GM23248 (cell line): ENCODE measurements at regions not wholly inside any gene's neighbourhood (a gene's known extent, or its start where the extent isn't known, plus 50 kb on each side); places are given as distances from the start of the nearest gene placed in this dataset.
A peak's percentile ranks its signal among the peaks of the same experiment; 100 is the strongest.

Experiments used
- DNase-seq: peaks from one replicate; pipeline ENCODE4 v3.0.0-alpha.2; 2015
- H2AFZ ChIP-seq: fragments of 200-600 bp; sonication (generic); 2 replicates; pipeline ENCODE4 v1.6.1; 2016; ENCODE audit warnings: antibody characterized with exemption
- H3F3A ChIP-seq: fragments of 200-600 bp; sonication (generic); 2 replicates; pipeline ENCODE4 v1.6.1; 2016; ENCODE audit warnings: mild to moderate bottlenecking, antibody characterized with exemption, mixed run types; ENCODE audit not compliant: insufficient read depth
- H3K27ac ChIP-seq: fragments of 200-600 bp; sonication (generic); 2 replicates; pipeline ENCODE4 v1.5.1; 2016; ENCODE audit warnings: mild to moderate bottlenecking
- H3K27me3 ChIP-seq: fragments of 200-600 bp; sonication (generic); replicated peaks from 2 replicates; pipeline ENCODE4 v1.6.1; 2016; ENCODE audit warnings: mild to moderate bottlenecking; ENCODE audit not compliant: insufficient read depth
- H3K36me3 ChIP-seq: fragments of 200-600 bp; sonication (generic); 2 replicates; pipeline ENCODE4 v1.6.1; 2016; ENCODE audit warnings: low read depth, mild to moderate bottlenecking
- H3K4me1 ChIP-seq: fragments of 200-600 bp; sonication (generic); 2 replicates; pipeline ENCODE4 v1.6.1; 2016; ENCODE audit warnings: mild to moderate bottlenecking; ENCODE audit not compliant: insufficient read depth
- H3K4me2 ChIP-seq: fragments of 200-600 bp; sonication (generic); one replicate; pipeline ENCODE4 v1.6.1; 2016; ENCODE audit warnings: mild to moderate bottlenecking; ENCODE audit not compliant: unreplicated experiment
- H3K4me3 ChIP-seq: fragments of 200-600 bp; sonication (generic); 2 replicates; pipeline ENCODE4 v1.5.1; 2016; ENCODE audit warnings: mild to moderate bottlenecking
- H3K79me2 ChIP-seq: fragments of 200-600 bp; sonication (generic); 2 replicates; pipeline ENCODE4 v1.6.1; 2016; ENCODE audit warnings: mild to moderate bottlenecking; ENCODE audit not compliant: insufficient read depth
- H3K9ac ChIP-seq: fragments of 200-600 bp; sonication (generic); 2 replicates; pipeline ENCODE4 v1.6.1; 2016; ENCODE audit warnings: mild to moderate bottlenecking
- H3K9me2 ChIP-seq: fragments of 200-600 bp; sonication (generic); 2 replicates; pipeline ENCODE4 v1.6.1; 2016; ENCODE audit warnings: mixed run types, mild to moderate bottlenecking, moderate library complexity; ENCODE audit not compliant: insufficient read depth
- H3K9me3 ChIP-seq: fragments of 200-600 bp; sonication (generic); one replicate; pipeline ENCODE4 v1.6.1; 2017; ENCODE audit warnings: low read depth
- H4K20me1 ChIP-seq: fragments of 200-600 bp; sonication (generic); 2 replicates; pipeline ENCODE4 v1.6.0; 2016; ENCODE audit not compliant: insufficient read depth
- EZH2 ChIP-seq: fragments of 200-600 bp; sonication (generic); IDR thresholded peaks from 2 replicates; pipeline ENCODE4 v1.6.1; 2018; ENCODE audit warnings: antibody characterized with exemption, mild to moderate bottlenecking; ENCODE audit not compliant: insufficient read depth, poor library complexity, severe bottlenecking
- EZH2phosphoT487 ChIP-seq: fragments of 200-600 bp; sonication (generic); IDR thresholded peaks from 2 replicates; pipeline ENCODE4 v1.6.1; 2018; ENCODE audit warnings: antibody characterized with exemption, moderate library complexity, mild to moderate bottlenecking, low read depth; ENCODE audit not compliant: insufficient read depth
- WGBS, 2 experiments: methylation state at CpG; one replicate each; pipeline ENCODE4 v1.1.6; 2015 to 2017; ENCODE audit warnings: low lambda C conversion rate in 2 of 2, low coverage in 1 of 2; ENCODE audit errors: missing lambda C conversion rate in 2 of 2; 5-methylcytosine and 5-hydroxymethylcytosine counted together
- in situ Hi-C: fragments of 300-500 bp; cut with MboI; formaldehyde crosslinking; loops from 2 replicates; pipeline ENCODE4 v1.15.0; 2020

GRCh38 chr4:10740251-10740650, 55.7 kb upstream of the CLNK start:
- Histone ChIP-seq H4K20me1 (no peaks in the 10 kb centered on the region), H3K27me3 (no peaks in the 10 kb centered on the region), H3K4me2 (no peak overlapping the region), H3K9me3 (no peaks in the 10 kb centered on the region), H3K79me2 (no peaks in the 10 kb centered on the region), H3K9me2 (no peaks in the 10 kb centered on the region), H3K4me3 (no peak overlapping the region), H3K36me3 (no peaks in the 10 kb centered on the region), H3K4me1 (no peaks in the 10 kb centered on the region; the same call in 1 of the 2 replicates), H3F3A (no peaks in the 10 kb centered on the region), H2AFZ (no peak overlapping the region), H3K27ac (no peak overlapping the region), H3K9ac (no peak overlapping the region)
- in situ Hi-C loops: no loop called here
- DNase-seq: no peak
- TF ChIP-seq EZH2phosphoT487 (no peak), EZH2 (no peak)
- 37 to 49% methylated on average over 1 of the region's 1 CpG for WGBS, 2 experiments

- WGBS, 2 experiments: 30 to 37% methylated on average over 5 of the region's 5 CpGs
Measured at GRCh38 chr4:10738826-10739489, 54.4 kb upstream of the CLNK start.

GRCh38 chr4:10737337-10737736, 52.8 kb upstream of the CLNK start:
- Histone ChIP-seq H3K27ac (no peak overlapping the region), H3K27me3 (no peaks in the 10 kb centered on the region), H3K9me3 (no peaks in the 10 kb centered on the region), H3K9me2 (no peaks in the 10 kb centered on the region), H3F3A (no peaks in the 10 kb centered on the region), H3K79me2 (no peaks in the 10 kb centered on the region), H3K4me3 (no peak overlapping the region), H3K4me2 (no peak overlapping the region), H3K36me3 (no peaks in the 10 kb centered on the region), H3K4me1 (no peaks in the 10 kb centered on the region; the same call in 1 of the 2 replicates), H3K9ac (no peak overlapping the region), H2AFZ (no peak overlapping the region), H4K20me1 (no peaks in the 10 kb centered on the region)
- WGBS, 2 experiments: 44 to 51% methylated on average over 6 of the region's 6 CpGs
- in situ Hi-C loops: no loop called here
- DNase-seq: peak; percentile 5
- TF ChIP-seq EZH2 (no peak), EZH2phosphoT487 (no peak)

More at GRCh38 chr4:10738826-10739489, 54.4 kb upstream of the CLNK start:
- Histone ChIP-seq H3K36me3 (no peaks in the 10 kb centered on the region), H3K9ac (no peak overlapping the region), H3K4me2 (no peak overlapping the region), H4K20me1 (no peaks in the 10 kb centered on the region), H3K9me3 (no peaks in the 10 kb centered on the region), H3F3A (no peaks in the 10 kb centered on the region), H3K9me2 (no peaks in the 10 kb centered on the region), H3K4me3 (no peak overlapping the region), H3K27me3 (no peaks in the 10 kb centered on the region), H3K27ac (no peak overlapping the region), H3K79me2 (no peaks in the 10 kb centered on the region), H3K4me1 (no peaks in the 10 kb centered on the region; the same call in 1 of the 2 replicates), H2AFZ (no peak overlapping the region)
- TF ChIP-seq EZH2phosphoT487: no peak
- no peak for TF ChIP-seq EZH2
- in situ Hi-C loops: no loop called here
- no peak for DNase-seq

- no peak overlapping the region for H3K4me3 ChIP-seq
- H3F3A ChIP-seq: no peaks in the 10 kb centered on the region
- H3K9me2 ChIP-seq: no peaks in the 10 kb centered on the region
- 38 to 49% methylated on average over 2 of the region's 2 CpGs for WGBS, 2 experiments
- no peak overlapping the region for H3K4me2 ChIP-seq
- DNase-seq: no peak
- in situ Hi-C loops: no loop called here
- H3K27ac ChIP-seq: no peak overlapping the region
- no peaks in the 10 kb centered on the region; the same call in 1 of the 2 replicates for H3K4me1 ChIP-seq
- H4K20me1 ChIP-seq: no peaks in the 10 kb centered on the region
- H3K9me3 ChIP-seq: no peaks in the 10 kb centered on the region
- no peaks in the 10 kb centered on the region for H3K79me2 ChIP-seq
- H2AFZ ChIP-seq: no peak overlapping the region
- H3K27me3 ChIP-seq: no peaks in the 10 kb centered on the region
- H3K9ac ChIP-seq: no peak overlapping the region
- H3K36me3 ChIP-seq: no peaks in the 10 kb centered on the region
- TF ChIP-seq EZH2 (no peak), EZH2phosphoT487 (no peak)
Measured at GRCh38 chr4:10736895-10737294, 52.3 kb upstream of the CLNK start.
